Trophoblast cell (in vitro differentiated cells and primary cell): ENCODE measurements at regions not wholly inside any gene's neighbourhood (a gene's known extent, or its start where the extent isn't known, plus 50 kb on each side); places are given as distances from the start of the nearest gene placed in this dataset.

ENCODE experiments used
- DNase-seq, 2 donors: peaks; one replicate each; pipeline ENCODE4 v3.0.0-alpha.2; 2016
- H2AFZ ChIP-seq: 2 replicates; pipeline ENCODE4 v1.6.1; 2013; ENCODE audit warnings: low read length, moderate library complexity, mild to moderate bottlenecking; ENCODE audit not compliant: insufficient read depth, poor library complexity
- H2AK5ac ChIP-seq: 2 replicates; pipeline ENCODE4 v1.6.1; 2013; ENCODE audit warnings: mild to moderate bottlenecking, low read length
- H2BK120ac ChIP-seq: 2 replicates; pipeline ENCODE4 v1.6.1; 2013; ENCODE audit warnings: low read length, mild to moderate bottlenecking, moderate library complexity; ENCODE audit not compliant: insufficient read depth, poor library complexity
- H2BK12ac ChIP-seq: 2 replicates; pipeline ENCODE4 v1.6.1; 2013; ENCODE audit warnings: mild to moderate bottlenecking, low read length, moderate library complexity
- H2BK5ac ChIP-seq: 2 replicates; pipeline ENCODE4 v1.6.1; 2013; ENCODE audit warnings: low read length, low read depth, moderate library complexity, mild to moderate bottlenecking; ENCODE audit not compliant: poor library complexity
- H3K14ac ChIP-seq: 2 replicates; pipeline ENCODE4 v1.6.1; 2013; ENCODE audit warnings: mild to moderate bottlenecking, low read length
- H3K18ac ChIP-seq: 2 replicates; pipeline ENCODE4 v1.6.1; 2013; ENCODE audit warnings: mild to moderate bottlenecking, low read length
- H3K23ac ChIP-seq: 2 replicates; pipeline ENCODE4 v1.6.1; 2013; ENCODE audit warnings: low read length
- H3K27ac ChIP-seq: 2 replicates; pipeline ENCODE4 v1.5.1; 2013; ENCODE audit warnings: low read depth, mild to moderate bottlenecking, inconsistent platforms, low read length, moderate library complexity
- H3K27me3 ChIP-seq: 2 replicates; pipeline ENCODE4 v1.6.1; 2013; ENCODE audit warnings: inconsistent platforms, mild to moderate bottlenecking, low read length, moderate library complexity; ENCODE audit not compliant: insufficient read depth
- H3K36me3 ChIP-seq, 2 experiments: 1 replicate in 1 of 2; 2 replicates in 1 of 2; pipeline ENCODE4 v1.6.1; 2013; ENCODE audit warnings: low read length in 2 of 2, mild to moderate bottlenecking in 2 of 2, moderate library complexity in 1 of 2; ENCODE audit not compliant: insufficient read depth in 2 of 2, control insufficient read depth in 1 of 2
- H3K4ac ChIP-seq: 2 replicates; pipeline ENCODE4 v1.6.1; 2013; ENCODE audit warnings: low read depth, mild to moderate bottlenecking, low read length, moderate library complexity
- H3K4me1 ChIP-seq, 2 experiments: 1 replicate in 1 of 2; 2 replicates in 1 of 2; pipeline ENCODE4 v1.6.1; 2013; ENCODE audit warnings: low read length in 2 of 2, mild to moderate bottlenecking in 2 of 2, moderate library complexity in 1 of 2; ENCODE audit not compliant: insufficient read depth in 2 of 2, control insufficient read depth in 1 of 2
- H3K4me2 ChIP-seq: 2 replicates; pipeline ENCODE4 v1.6.1; 2013; ENCODE audit warnings: inconsistent platforms, mild to moderate bottlenecking, low read length, moderate library complexity
- H3K4me3 ChIP-seq: 2 replicates; pipeline ENCODE4 v1.5.1; 2013; ENCODE audit warnings: mild to moderate bottlenecking, low read depth, low read length, inconsistent platforms
- H3K79me1 ChIP-seq: one replicate; pipeline ENCODE4 v1.6.1; 2013; ENCODE audit warnings: low read length
- H3K79me2 ChIP-seq: 2 replicates; pipeline ENCODE4 v1.6.1; 2013; ENCODE audit warnings: low read length, mild to moderate bottlenecking; ENCODE audit not compliant: control insufficient read depth, insufficient read depth, poor library complexity
- H3K9ac ChIP-seq: 2 replicates; pipeline ENCODE4 v1.6.1; 2013; ENCODE audit warnings: mild to moderate bottlenecking, low read length
- H3K9me3 ChIP-seq: 2 replicates; pipeline ENCODE4 v1.6.1; 2013; ENCODE audit warnings: low read depth, mild to moderate bottlenecking, control low read depth, inconsistent platforms, low read length; ENCODE audit not compliant: insufficient read depth
- H4K12ac ChIP-seq: 2 replicates; pipeline ENCODE4 v1.6.1; 2013; ENCODE audit warnings: low read depth, mild to moderate bottlenecking, low read length, moderate library complexity
- H4K8ac ChIP-seq: 2 replicates; pipeline ENCODE4 v1.6.1; 2013; ENCODE audit warnings: low read depth, mild to moderate bottlenecking, low read length, moderate library complexity
- H4K91ac ChIP-seq: one replicate; pipeline ENCODE4 v1.6.1; 2013; ENCODE audit warnings: low read depth, mild to moderate bottlenecking, low read length, moderate library complexity
- WGBS: extraction: QIAGEN DNeasy Blood & Tissue Kit; methylation state at CpG from one replicate; pipeline ENCODE4 v1.1.7; 2013; ENCODE audit warnings: missing lambda C conversion rate; ENCODE audit not compliant: insufficient read length, insufficient coverage; ENCODE audit errors: extremely low coverage; 5-methylcytosine and 5-hydroxymethylcytosine counted together

DNA sequence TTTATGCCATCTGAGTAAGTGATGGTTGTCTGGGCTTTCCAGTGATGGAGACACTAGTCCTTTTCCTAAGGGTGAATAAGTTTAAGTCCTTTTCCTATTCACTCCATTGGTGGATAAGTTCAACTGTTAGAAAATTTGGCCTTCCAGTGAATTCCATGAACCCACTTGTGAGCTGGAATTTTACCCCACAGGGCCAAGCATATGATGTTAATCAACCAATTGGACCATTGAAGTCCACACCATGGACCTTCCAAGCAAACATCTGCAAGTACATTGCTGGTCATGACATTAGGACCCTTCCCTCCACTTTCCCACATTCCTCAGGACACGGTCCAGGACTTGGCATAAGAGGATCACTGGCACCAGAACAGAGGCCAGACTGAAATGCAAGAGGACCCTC lies 381.4 kb downstream of the RPS24 start:
- no peak overlapping the region for H2BK120ac ChIP-seq
- no peak for DNase-seq
- no peaks in the 10 kb centered on the region for H3K27me3 ChIP-seq
- peaks cover 15% of the 10 kb centered on the region for H3K79me1 ChIP-seq
- no peak overlapping the region for H3K4ac ChIP-seq
- no peak overlapping the region for H3K4me3 ChIP-seq
- no peak overlapping the region for H3K23ac ChIP-seq
- no CpG with 5 or more reads among the region's 1 CpG for WGBS
- no peak overlapping the region for H3K9ac ChIP-seq
- H4K8ac ChIP-seq: no peak overlapping the region
- peaks cover 16 to 20% of the 10 kb centered on the region in 2 experiments for H3K4me1 ChIP-seq
- no peak overlapping the region for H3K4me2 ChIP-seq
- no peak overlapping the region for H3K14ac ChIP-seq
- H3K36me3 ChIP-seq: no peaks in the 10 kb centered on the region
- H3K27ac ChIP-seq: no peak overlapping the region
- peaks cover 2% of the 10 kb centered on the region for H3K9me3 ChIP-seq
- no peak overlapping the region for H4K12ac ChIP-seq
- no peak overlapping the region for H4K91ac ChIP-seq
- no peak overlapping the region for H2BK5ac ChIP-seq
- no peak overlapping the region for H2AK5ac ChIP-seq
- H2AFZ ChIP-seq: no peak overlapping the region
- no peaks in the 10 kb centered on the region for H3K79me2 ChIP-seq
- no peak overlapping the region for H2BK12ac ChIP-seq
- no peak overlapping the region for H3K18ac ChIP-seq

DNA sequence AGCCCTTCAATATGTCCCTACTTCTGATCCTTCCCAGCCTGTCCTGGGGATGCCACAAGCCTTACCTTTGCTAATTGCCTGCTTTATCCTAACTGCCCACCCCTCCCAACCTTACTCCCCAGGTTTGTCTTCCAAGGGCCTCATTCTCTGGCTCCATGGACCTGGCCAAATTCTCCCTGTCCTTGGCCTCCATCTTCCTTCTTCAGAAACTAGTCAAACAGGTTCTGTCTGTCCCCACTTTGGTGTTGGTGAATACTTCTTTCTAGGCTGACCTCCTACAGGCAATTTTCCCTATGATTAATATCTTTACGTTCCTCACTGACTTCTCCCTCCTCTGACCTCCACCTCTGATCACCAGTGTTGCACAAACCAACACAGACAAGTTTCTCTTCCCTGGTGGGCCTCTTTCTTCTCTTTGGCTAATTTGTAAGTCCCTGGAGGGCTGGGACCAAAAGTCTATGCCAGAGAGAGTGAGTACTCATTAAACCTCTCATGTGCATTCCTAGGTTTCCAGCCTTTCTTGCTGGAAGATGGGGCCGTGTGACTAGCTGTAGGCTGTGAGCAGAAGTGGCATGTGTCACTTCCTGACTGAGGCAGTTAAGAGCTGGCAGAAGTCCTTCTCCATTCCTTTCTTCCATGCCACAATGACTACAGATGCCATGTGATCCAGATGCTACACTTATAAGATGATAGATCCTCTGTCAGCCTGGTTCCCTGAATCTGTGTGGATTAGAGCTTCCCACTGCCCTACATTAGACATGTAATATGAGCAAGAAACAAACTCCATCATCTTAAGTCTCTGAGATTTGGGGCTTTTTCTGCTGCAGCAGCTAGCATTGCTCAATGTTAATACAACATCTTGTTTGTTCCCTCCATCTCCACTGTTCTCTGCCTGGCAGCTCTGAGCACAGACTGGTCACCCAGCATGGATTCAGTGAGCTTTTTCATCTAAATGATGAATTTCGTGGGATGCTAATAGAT lies 382.7 kb downstream of the RPS24 start:
- no peak overlapping the region for H2BK5ac ChIP-seq
- H4K91ac ChIP-seq: peak overlapping the region; percentile 42
- H2BK120ac ChIP-seq: peak overlapping the region; percentile 44
- H3K14ac ChIP-seq: peak overlapping the region; percentile 17
- H3K4me2 ChIP-seq: no peak overlapping the region
- H3K9me3 ChIP-seq: peaks cover 2% of the 10 kb centered on the region
- H2BK12ac ChIP-seq: peak overlapping the region; percentile 62
- no peak overlapping the region for H2AK5ac ChIP-seq
- peak overlapping the region; percentile 30 for H3K27ac ChIP-seq
- H2AFZ ChIP-seq: no peak overlapping the region
- no peak overlapping the region for H3K9ac ChIP-seq
- no peak overlapping the region for H3K18ac ChIP-seq
- H3K79me2 ChIP-seq: no peaks in the 10 kb centered on the region
- no peaks in the 10 kb centered on the region for H3K27me3 ChIP-seq
- H4K12ac ChIP-seq: no peak overlapping the region
- peaks cover 18% of the 10 kb centered on the region for H3K79me1 ChIP-seq
- no peak overlapping the region for H3K23ac ChIP-seq
- DNase-seq: peak; percentile 18 to 61
- H4K8ac ChIP-seq: peak overlapping the region; percentile 25
- H3K36me3 ChIP-seq: no peaks in the 10 kb centered on the region
- no peak overlapping the region for H3K4ac ChIP-seq
- no CpG with 5 or more reads among the region's 3 CpGs for WGBS
- H3K4me1 ChIP-seq: peaks cover 16 to 23% of the 10 kb centered on the region in 2 experiments
- H3K4me3 ChIP-seq: no peak overlapping the region

DNA sequence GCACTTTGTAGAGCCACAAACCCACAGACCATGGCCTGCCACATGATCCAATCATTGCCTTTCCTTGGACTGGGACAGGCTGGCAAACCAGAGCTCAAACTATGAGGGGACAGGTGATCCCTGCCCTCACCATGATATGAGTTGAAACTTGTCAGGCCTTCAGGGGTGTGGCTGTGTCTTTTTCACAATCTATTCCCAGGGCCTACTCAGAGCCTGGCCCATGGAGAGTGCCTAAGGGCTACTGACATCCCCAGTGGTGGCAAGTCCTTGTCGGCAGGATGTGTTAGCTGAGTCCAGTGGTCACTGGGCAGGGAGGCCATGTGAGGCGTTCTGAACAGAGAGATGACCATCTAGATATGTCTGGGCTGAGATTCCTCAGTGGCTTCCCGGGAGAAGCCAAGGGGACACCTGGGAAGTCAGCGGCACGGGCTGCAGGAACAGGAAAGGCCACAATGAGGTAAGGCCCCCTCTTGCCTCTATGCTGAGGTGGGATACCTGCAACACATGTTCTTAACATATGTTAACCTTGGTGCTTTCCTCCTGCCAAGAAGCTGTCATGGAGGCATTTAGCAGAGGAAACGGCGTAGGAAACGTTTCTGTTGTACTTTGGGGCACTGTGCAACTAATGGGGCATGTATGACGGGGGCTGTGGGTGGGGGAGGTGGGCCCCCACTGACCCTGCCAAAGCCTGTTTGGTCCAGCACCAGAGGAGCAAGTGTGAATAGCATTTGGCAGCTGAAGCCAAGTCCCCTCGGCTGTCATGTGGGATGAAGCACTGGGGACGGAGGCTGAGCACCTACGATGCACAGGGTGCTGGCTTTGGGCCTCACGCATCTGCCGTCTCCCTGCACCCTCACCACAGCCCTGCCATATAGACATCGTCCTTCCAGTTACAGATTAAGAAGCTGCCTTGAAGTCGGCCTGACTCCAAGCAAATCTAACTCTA lies 384.0 kb downstream of the RPS24 start:
- Histone ChIP-seq H3K9me3 (peaks cover 2% of the 10 kb centered on the region), H4K8ac (no peak overlapping the region), H3K4me2 (no peak overlapping the region), H2AK5ac (no peak overlapping the region), H3K23ac (no peak overlapping the region), H3K27me3 (no peaks in the 10 kb centered on the region), H2AFZ (no peak overlapping the region), H3K79me2 (no peaks in the 10 kb centered on the region), H3K36me3 (no peaks in the 10 kb centered on the region), H2BK12ac (peak overlapping the region; percentile 11), H3K27ac (no peak overlapping the region), H3K4me3 (no peak overlapping the region), H3K79me1 (peaks cover 19% of the 10 kb centered on the region), H4K91ac (peak overlapping the region; percentile 7), H3K9ac (no peak overlapping the region), H3K4me1 (peaks cover 16 to 23% of the 10 kb centered on the region in 2 experiments), H3K4ac (no peak overlapping the region), H3K14ac (peak overlapping the region; percentile 24), H3K18ac (no peak overlapping the region), H2BK5ac (no peak overlapping the region), H4K12ac (no peak overlapping the region), H2BK120ac (peak overlapping the region; percentile 21)
- DNase-seq: no peak
- no CpG with 5 or more reads among the region's 16 CpGs for WGBS

DNA sequence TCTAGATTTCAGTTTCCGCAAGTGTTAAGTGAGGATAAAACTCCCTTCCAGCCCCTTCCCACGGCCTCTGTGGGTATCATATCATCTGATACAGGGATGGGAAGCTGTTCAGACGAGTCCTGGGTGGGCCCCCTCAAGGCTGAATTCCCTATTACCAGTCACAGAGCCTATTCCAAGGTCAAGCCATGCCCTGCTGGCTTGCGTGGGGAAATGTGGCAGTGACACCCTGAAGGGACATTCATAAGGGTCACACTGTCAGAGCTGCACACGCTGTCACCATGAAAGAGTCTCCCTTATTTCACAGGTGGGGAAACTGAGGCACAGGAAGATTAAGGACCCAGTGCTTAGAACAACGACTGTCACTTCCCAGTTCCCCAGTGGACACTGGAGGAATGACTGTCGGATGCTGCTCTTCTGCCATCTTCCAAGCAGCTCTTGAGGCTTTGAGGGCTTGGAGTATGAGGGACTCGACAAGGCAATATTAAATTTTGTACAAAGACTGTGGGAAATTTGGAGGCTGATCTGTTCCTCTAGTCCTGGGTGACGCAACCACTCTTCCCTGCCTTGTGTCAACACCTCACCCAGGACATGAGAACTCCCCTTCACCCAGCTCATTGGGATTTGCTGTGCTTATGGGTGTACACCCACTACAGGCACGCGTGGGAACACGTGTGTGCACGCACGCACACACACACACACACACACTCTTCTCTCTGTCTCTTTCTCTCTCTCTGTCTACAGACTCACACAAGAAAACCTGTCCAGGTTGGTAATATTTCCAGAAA lies 386.0 kb downstream of the RPS24 start:
- Histone ChIP-seq H3K4ac (no peak overlapping the region), H3K36me3 (peaks cover 0 to 1% of the 10 kb centered on the region in 2 experiments), H3K9ac (no peak overlapping the region), H2AK5ac (peak overlapping the region; percentile 36), H3K4me2 (no peak overlapping the region), H3K9me3 (peaks cover 2% of the 10 kb centered on the region), H4K8ac (no peak overlapping the region), H3K27ac (no peak overlapping the region), H4K91ac (peak overlapping the region; percentile 58), H4K12ac (no peak overlapping the region), H3K79me1 (peaks cover 14% of the 10 kb centered on the region), H2AFZ (no peak overlapping the region), H3K18ac (no peak overlapping the region), H3K27me3 (no peaks in the 10 kb centered on the region), H2BK5ac (peak overlapping the region; percentile 11), H3K4me3 (no peak overlapping the region), H3K79me2 (no peaks in the 10 kb centered on the region), H3K14ac (no peak overlapping the region), H2BK12ac (peak overlapping the region; percentile 33), H3K23ac (no peak overlapping the region), H2BK120ac (peak overlapping the region; percentile 29), H3K4me1 (peaks cover 16 to 22% of the 10 kb centered on the region in 2 experiments)
- DNase-seq: no peak
- WGBS: no CpG with 5 or more reads among the region's 14 CpGs
